HL-60 (cell line): ENCODE measurements at regions not wholly inside any gene's neighbourhood (a gene's known extent, or its start where the extent isn't known, plus 50 kb on each side); places are given as distances from the start of the nearest gene placed in this dataset.

Source experiments
- CTCF ChIP-seq: IDR thresholded peaks from one replicate; pipeline ENCODE4 v1.5.1; 2011; ENCODE audit warnings: low read length, control low read depth, inconsistent platforms; ENCODE audit not compliant: insufficient read depth
- GABPA ChIP-seq: IDR thresholded peaks from 2 replicates; pipeline ENCODE4 v1.6.1; 2012; ENCODE audit warnings: low read depth
- POLR2AphosphoS5 ChIP-seq: IDR thresholded peaks from 2 replicates; pipeline ENCODE4 v1.6.1; 2012; ENCODE audit warnings: low read depth
- TF ChIP-seq, protein P1 (sequence below): IDR thresholded peaks from 2 replicates; pipeline ENCODE4 v1.6.1; 2012; ENCODE audit warnings: low read depth; ENCODE audit not compliant: insufficient replicate concordance

DNA sequence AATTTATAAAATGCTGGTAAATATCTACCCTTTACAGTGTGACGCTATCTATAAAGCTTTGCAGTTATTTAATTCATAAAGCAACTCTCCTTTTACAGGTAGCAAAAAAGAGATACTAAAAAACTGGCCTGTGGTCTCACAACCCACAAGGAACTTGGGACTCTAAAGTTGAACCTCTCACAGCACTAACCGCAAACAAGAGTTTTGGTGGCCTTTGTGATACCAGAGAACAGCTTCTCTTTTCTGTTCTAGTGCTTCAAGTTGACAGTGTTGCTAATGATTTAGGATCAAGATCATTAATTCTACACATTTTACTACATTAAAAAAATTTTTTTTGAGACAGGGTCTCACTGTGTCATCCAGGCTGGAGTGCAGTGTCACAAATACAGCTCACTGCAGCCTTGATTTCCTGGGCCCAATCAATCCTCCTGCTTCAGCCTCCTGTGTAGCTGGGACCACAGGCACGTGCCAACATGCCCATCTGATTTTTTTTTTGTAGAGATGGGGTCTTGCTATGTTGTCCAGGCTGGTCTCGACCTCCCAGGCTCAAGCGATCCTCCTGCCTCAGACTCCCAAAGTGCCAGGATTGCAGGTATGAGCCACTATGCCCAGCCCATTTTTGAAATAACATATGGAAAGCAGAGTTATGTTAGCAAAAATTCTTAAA lies 56.0 kb upstream of the ST8SIA6 start:
- TF ChIP-seq CTCF, result no peak
- TF ChIP-seq GABPA, result no peak
- TF ChIP-seq POLR2AphosphoS5, result no peak
- TF ChIP-seq, protein P1, sequence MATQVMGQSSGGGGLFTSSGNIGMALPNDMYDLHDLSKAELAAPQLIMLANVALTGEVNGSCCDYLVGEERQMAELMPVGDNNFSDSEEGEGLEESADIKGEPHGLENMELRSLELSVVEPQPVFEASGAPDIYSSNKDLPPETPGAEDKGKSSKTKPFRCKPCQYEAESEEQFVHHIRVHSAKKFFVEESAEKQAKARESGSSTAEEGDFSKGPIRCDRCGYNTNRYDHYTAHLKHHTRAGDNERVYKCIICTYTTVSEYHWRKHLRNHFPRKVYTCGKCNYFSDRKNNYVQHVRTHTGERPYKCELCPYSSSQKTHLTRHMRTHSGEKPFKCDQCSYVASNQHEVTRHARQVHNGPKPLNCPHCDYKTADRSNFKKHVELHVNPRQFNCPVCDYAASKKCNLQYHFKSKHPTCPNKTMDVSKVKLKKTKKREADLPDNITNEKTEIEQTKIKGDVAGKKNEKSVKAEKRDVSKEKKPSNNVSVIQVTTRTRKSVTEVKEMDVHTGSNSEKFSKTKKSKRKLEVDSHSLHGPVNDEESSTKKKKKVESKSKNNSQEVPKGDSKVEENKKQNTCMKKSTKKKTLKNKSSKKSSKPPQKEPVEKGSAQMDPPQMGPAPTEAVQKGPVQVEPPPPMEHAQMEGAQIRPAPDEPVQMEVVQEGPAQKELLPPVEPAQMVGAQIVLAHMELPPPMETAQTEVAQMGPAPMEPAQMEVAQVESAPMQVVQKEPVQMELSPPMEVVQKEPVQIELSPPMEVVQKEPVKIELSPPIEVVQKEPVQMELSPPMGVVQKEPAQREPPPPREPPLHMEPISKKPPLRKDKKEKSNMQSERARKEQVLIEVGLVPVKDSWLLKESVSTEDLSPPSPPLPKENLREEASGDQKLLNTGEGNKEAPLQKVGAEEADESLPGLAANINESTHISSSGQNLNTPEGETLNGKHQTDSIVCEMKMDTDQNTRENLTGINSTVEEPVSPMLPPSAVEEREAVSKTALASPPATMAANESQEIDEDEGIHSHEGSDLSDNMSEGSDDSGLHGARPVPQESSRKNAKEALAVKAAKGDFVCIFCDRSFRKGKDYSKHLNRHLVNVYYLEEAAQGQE, result no peak
